Smooth muscle cell (in vitro differentiated cells): ENCODE measurements at regions not wholly inside any gene's neighbourhood (a gene's known extent, or its start where the extent isn't known, plus 50 kb on each side); places are given as distances from the start of the nearest gene placed in this dataset.

Experiments
- DNase-seq: peaks from one replicate; lab custom pipeline; 2025; ENCODE audit not compliant: unreplicated experiment; lab: John Stamatoyannopoulos, UW
- H2AFZ ChIP-seq: fragments of 200-600 bp; sonication (generic); 2 replicates; pipeline ENCODE4 v1.6.0; 2016; ENCODE audit warnings: antibody characterized with exemption, low read depth, mild to moderate bottlenecking
- H3F3A ChIP-seq: fragments of 200-600 bp; sonication (generic); 2 replicates; pipeline ENCODE4 v1.6.0; 2017; ENCODE audit warnings: antibody characterized with exemption, low read depth
- H3K27ac ChIP-seq: fragments of 200-600 bp; sonication (generic); 2 replicates; pipeline ENCODE4 v1.5.1; 2016; ENCODE audit warnings: low read depth, mild to moderate bottlenecking
- H3K27me3 ChIP-seq: fragments of 200-600 bp; sonication (generic); 2 replicates; pipeline ENCODE4 v1.6.1; 2016; ENCODE audit warnings: low read depth, mild to moderate bottlenecking
- H3K36me3 ChIP-seq: fragments of 200-600 bp; sonication (generic); 2 replicates; pipeline ENCODE4 v1.5.1; 2016; ENCODE audit warnings: low read depth
- H3K4me1 ChIP-seq: fragments of 200-600 bp; sonication (generic); 2 replicates; pipeline ENCODE4 v1.5.1; 2016; ENCODE audit warnings: low read depth
- H3K4me2 ChIP-seq: fragments of 200-600 bp; sonication (generic); 2 replicates; pipeline ENCODE4 v1.6.0; 2016; ENCODE audit warnings: mild to moderate bottlenecking
- H3K4me3 ChIP-seq: fragments of 200-600 bp; sonication (generic); 2 replicates; pipeline ENCODE4 v1.5.1; 2016; ENCODE audit warnings: mild to moderate bottlenecking
- H3K79me2 ChIP-seq: fragments of 200-600 bp; sonication (generic); 2 replicates; pipeline ENCODE4 v1.6.0; 2016; ENCODE audit warnings: low read depth, mild to moderate bottlenecking
- H3K9ac ChIP-seq: fragments of 200-600 bp; sonication (generic); 2 replicates; pipeline ENCODE4 v1.6.0; 2016; ENCODE audit warnings: low read depth
- H3K9me3 ChIP-seq: fragments of 200-600 bp; sonication (generic); replicated peaks from 2 replicates; pipeline ENCODE4 v1.5.1; 2016; ENCODE audit warnings: low read depth
- H4K20me1 ChIP-seq: fragments of 200-600 bp; sonication (generic); 2 replicates; pipeline ENCODE4 v1.6.0; 2016; ENCODE audit warnings: low read depth
- WGBS: methylation state at CpG from one replicate; pipeline ENCODE4 v1.1.7; 2016; ENCODE audit warnings: low lambda C conversion rate; 5-methylcytosine and 5-hydroxymethylcytosine counted together
- TF ChIP-seq, protein P1 (sequence below): fragments of 200-600 bp; sonication (generic); IDR thresholded peaks from 2 replicates; pipeline ENCODE4 v1.5.1; 2017; ENCODE audit warnings: borderline replicate concordance, mild to moderate bottlenecking, antibody characterized with exemption; ENCODE audit not compliant: insufficient read depth, poor library complexity, severe bottlenecking

DNA sequence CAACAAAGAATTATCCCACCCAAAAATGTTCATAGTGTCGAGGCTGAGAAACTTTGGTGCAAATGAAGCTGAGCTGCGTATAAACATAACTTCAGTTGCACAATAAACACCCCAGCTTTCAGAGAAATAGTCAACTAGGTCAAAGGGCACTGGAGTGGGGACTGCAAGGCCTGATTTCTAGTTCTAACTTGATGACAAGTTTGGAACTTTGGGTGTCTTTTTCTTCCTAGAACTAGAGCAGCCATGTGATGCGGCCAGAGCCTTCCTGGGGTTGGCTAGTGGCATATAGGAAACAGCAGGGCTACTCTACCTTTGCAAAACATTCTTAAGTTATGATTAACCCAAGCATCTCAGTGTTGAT is 298.4 kb upstream of the AMIGO2 start:
- Histone ChIP-seq H3K79me2 (no peaks in the 10 kb centered on the region), H3F3A (peaks cover 21% of the 10 kb centered on the region), H3K36me3 (no peaks in the 10 kb centered on the region), H3K4me1 (peaks cover 2% of the 10 kb centered on the region), H2AFZ (no peak overlapping the region), H4K20me1 (no peaks in the 10 kb centered on the region), H3K27me3 (no peaks in the 10 kb centered on the region), H3K9me3 (no peaks in the 10 kb centered on the region), H3K4me3 (no peak overlapping the region), H3K27ac (peak overlapping the region; percentile 84), H3K9ac (peak overlapping the region; percentile 44), H3K4me2 (peak overlapping the region; percentile 62)
- TF ChIP-seq, protein P1, sequence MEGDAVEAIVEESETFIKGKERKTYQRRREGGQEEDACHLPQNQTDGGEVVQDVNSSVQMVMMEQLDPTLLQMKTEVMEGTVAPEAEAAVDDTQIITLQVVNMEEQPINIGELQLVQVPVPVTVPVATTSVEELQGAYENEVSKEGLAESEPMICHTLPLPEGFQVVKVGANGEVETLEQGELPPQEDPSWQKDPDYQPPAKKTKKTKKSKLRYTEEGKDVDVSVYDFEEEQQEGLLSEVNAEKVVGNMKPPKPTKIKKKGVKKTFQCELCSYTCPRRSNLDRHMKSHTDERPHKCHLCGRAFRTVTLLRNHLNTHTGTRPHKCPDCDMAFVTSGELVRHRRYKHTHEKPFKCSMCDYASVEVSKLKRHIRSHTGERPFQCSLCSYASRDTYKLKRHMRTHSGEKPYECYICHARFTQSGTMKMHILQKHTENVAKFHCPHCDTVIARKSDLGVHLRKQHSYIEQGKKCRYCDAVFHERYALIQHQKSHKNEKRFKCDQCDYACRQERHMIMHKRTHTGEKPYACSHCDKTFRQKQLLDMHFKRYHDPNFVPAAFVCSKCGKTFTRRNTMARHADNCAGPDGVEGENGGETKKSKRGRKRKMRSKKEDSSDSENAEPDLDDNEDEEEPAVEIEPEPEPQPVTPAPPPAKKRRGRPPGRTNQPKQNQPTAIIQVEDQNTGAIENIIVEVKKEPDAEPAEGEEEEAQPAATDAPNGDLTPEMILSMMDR: no peak
- DNase-seq: no peak
- 78% methylated on average over 3 of the region's 3 CpGs for WGBS

DNA sequence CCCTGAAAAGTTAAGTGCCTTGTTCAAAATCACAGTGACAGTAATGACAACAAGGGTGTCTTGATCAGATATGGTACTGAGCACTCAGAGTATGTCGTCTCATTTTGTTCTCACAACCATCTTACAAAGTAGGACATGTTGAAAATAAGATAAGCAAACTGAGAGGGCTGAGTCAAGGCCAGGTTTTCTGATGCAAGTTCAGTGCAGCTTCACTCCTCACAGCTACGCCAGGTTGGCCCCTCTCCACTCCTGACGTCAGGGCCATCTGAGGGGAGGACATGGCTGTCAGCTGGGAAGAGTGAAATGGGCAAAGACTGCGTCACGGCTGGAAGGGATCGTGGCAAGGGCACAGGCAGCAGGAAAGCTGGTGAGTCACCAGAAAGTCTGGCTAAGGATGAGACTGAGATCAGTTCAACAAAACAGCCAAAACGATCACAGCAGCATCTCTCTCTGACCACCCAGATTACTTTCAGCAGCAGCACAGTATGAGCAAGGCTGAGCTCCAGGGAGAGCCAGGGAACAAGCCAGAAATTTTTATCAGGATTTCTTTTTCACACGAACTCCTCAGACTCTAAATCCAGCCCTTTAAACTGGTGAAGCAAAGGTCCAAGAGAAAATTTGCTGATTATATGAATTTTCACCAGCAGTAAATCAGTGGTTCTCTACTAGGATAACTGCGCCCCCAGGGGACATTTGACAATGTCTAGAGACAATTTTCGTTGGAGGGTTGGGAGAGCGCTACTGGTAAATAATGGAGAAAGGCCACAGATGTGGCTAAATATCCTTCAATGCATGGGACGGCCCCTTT is 297.9 kb upstream of the AMIGO2 start:
- peak overlapping the region; percentile 84 for H3K27ac ChIP-seq

DNA sequence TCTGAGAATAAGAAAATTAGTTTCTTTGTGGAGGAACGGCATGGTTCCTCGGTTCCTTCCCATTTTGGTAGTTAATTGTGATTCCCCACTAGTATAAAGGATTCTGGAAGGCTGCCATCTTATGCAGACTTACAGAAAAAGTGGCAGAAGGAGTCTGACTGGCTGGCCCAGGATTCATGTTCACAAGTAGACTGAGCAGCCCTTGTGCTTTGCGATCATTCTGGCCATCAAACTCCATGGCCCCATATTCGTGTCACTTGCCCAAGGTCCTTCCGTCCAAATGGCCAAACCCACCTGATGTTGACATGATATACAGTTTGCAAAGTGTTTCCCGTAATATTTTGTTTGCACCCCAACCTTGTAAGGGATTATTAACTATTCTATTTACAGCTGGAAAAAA is 297.2 kb upstream of the AMIGO2 start:
- no peaks in the 10 kb centered on the region for H3K79me2 ChIP-seq
- peak overlapping the region; percentile 84 for H3K27ac ChIP-seq
- H4K20me1 ChIP-seq: no peaks in the 10 kb centered on the region
- H3K4me2 ChIP-seq: peak overlapping the region; percentile 45
- no peaks in the 10 kb centered on the region for H3K9me3 ChIP-seq
- no peaks in the 10 kb centered on the region for H3K27me3 ChIP-seq
- whole genome bisulfite sequencing: 98% methylated on average over 6 of the region's 6 CpGs
- H2AFZ ChIP-seq: peak overlapping the region; percentile 34
- H3K36me3 ChIP-seq: no peaks in the 10 kb centered on the region
- TF ChIP-seq, protein P1: no peak
- peak overlapping the region; percentile 58 for H3K9ac ChIP-seq
- no peak for DNase-seq
- H3F3A ChIP-seq: peaks cover 21% of the 10 kb centered on the region
- H3K4me3 ChIP-seq: no peak overlapping the region
- peaks cover 2% of the 10 kb centered on the region for H3K4me1 ChIP-seq

More for the DNA sequence above, 297.9 kb upstream of the AMIGO2 start:
- 31% methylated on average over 12 of the region's 12 CpGs for WGBS
- Histone ChIP-seq H3K4me1 (peaks cover 2% of the 10 kb centered on the region), H3K4me2 (peak overlapping the region; percentile 62), H3K27me3 (no peaks in the 10 kb centered on the region), H3F3A (peaks cover 21% of the 10 kb centered on the region), H3K79me2 (no peaks in the 10 kb centered on the region), H3K4me3 (no peak overlapping the region), H2AFZ (peak overlapping the region; percentile 34), H4K20me1 (no peaks in the 10 kb centered on the region), H3K9ac (peak overlapping the region; percentile 58), H3K9me3 (no peaks in the 10 kb centered on the region), H3K36me3 (no peaks in the 10 kb centered on the region)
- TF ChIP-seq, protein P1: no peak
- peak; percentile 46 for DNase-seq
